GM10266 (cell line): ENCODE measurements at regions not wholly inside any gene's neighbourhood (a gene's known extent, or its start where the extent isn't known, plus 50 kb on each side); places are given as distances from the start of the nearest gene placed in this dataset.

ENCODE experiments used
- DNase-seq: peaks from one replicate; pipeline ENCODE4 v3.0.0; 2012; ENCODE audit errors: extremely low spot score
- TF ChIP-seq, protein P1 (sequence below): IDR thresholded peaks from 2 replicates; pipeline ENCODE4 v1.5.1; 2012; ENCODE audit warnings: mild to moderate bottlenecking, low read depth; ENCODE audit not compliant: control insufficient read depth, insufficient read depth; ENCODE audit errors: missing control alignments

DNA sequence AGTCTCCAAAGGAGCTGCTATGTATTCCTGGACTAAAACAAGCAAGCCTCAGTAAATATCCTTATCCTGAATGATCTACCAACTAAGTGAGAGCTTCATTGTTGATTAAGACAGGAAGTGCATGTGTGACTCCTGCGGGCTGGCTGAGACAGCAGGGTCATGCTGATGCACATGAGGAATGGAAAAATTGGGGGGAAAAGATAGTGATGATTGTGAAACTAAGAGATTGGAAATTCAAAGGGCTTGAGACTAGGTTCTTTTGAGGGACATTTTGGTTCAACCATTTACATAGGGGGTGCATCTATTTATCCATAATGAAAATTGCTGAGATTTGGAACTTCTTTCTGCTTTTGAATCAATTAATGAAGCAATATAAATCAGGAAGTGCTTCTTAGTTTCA is 61.1 kb upstream of the C1QTNF7 start:
- TF ChIP-seq, protein P1, sequence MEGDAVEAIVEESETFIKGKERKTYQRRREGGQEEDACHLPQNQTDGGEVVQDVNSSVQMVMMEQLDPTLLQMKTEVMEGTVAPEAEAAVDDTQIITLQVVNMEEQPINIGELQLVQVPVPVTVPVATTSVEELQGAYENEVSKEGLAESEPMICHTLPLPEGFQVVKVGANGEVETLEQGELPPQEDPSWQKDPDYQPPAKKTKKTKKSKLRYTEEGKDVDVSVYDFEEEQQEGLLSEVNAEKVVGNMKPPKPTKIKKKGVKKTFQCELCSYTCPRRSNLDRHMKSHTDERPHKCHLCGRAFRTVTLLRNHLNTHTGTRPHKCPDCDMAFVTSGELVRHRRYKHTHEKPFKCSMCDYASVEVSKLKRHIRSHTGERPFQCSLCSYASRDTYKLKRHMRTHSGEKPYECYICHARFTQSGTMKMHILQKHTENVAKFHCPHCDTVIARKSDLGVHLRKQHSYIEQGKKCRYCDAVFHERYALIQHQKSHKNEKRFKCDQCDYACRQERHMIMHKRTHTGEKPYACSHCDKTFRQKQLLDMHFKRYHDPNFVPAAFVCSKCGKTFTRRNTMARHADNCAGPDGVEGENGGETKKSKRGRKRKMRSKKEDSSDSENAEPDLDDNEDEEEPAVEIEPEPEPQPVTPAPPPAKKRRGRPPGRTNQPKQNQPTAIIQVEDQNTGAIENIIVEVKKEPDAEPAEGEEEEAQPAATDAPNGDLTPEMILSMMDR, result no peak
- no peak for DNase-seq

DNA sequence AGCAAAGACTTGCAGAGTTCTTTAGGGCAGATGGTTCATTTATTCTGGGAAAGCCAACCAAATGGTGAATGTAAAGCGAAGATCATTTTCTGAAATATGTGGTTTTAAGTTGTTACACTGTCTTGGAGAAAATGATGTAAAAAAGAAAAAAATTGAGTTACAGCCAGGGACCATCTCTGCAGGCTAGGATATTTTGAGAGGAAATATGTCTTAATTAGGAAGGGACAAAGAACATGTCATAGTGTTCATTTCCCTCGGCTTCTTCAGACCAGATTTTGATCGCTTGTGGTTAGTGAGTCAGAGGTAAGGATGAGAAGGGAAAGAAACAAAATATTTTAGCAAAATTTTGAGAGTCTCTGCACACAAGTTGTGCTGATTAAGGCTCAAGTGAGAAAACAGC is 59.0 kb upstream of the C1QTNF7 start:
- TF ChIP-seq, protein P1, result no peak
- no peak for DNase-seq

DNA sequence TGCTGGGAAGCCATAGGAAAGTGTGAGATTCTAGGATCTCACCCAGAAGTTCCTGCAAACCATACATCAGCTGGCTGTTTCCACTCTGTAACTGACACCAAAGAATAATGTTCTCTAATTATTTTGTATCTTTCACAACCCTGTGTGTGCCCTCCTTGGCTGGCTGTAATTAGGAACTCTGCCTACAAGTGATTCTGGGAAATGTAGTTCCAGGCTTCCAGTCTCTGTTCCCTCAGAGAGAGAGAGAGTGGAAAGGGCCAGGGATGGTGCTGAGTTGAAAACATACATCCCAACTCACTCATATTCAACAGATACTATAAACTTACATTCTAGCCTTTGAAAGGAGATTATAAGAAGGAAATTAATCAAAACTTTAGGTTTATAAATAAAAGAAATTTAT is 57.5 kb upstream of the C1QTNF7 start:
- TF ChIP-seq, protein P1, result no peak
- no peak for DNase-seq

DNA sequence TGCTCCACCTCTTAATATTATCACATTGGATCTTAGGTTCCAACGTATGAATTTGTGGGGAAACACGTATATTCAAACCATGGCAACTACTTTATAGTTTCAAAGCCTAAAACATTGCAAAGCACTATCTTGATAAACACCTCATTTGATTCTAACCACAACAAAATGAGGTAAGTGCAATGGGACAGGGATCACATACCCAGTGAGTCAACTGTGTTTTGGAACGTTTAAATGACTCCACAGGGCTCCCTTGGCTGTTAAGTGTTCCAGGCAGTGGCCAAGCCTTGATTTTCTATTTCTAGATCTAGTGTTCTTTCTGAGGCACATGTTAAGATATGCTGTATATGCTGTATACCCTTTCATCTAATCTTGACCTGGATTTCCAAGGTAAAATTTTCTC is 54.5 kb upstream of the C1QTNF7 start:
- TF ChIP-seq, protein P1, result no peak
- DNase-seq, result no peak

DNA sequence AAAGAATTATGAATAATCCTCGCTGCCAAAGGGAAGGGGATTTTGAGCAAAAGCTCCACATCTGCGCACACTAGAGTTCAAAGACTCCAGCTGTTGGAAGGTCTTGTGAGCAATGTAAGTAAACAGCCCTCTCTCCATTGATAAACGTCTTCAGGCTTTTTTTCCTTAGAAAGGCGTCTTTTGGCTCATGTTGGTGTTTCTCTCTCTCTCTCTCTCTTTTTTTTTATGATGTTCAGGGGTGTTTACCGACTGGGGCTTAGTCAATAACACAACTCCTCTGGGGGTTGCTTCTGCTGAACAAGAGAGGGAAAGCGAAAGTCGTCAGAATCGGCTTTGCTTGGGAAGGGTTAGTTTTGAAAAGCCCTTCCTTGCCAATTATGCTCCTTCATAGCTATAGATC is 53.2 kb upstream of the C1QTNF7 start:
- no peak for DNase-seq
- TF ChIP-seq, protein P1, result no peak

DNA sequence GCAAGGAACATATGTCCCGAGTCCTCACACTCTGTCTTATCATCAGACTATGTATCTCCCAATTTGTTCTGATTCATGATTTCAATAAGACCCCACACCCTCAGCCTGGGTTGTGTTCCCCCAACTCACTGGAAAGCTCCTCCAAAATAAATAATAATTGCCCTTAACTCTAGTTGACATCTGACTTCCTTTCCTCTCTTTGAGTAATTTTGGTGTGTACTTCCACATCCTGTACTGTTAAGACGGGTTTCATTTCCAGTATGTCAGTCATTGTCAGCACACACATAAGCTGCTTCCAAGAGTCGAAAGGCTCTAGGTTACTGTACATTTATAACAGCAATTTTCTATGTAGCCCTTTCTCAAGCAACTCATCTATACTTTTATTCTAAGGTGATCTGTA is 52.2 kb upstream of the C1QTNF7 start:
- no peak for DNase-seq
- TF ChIP-seq, protein P1, result no peak

DNA sequence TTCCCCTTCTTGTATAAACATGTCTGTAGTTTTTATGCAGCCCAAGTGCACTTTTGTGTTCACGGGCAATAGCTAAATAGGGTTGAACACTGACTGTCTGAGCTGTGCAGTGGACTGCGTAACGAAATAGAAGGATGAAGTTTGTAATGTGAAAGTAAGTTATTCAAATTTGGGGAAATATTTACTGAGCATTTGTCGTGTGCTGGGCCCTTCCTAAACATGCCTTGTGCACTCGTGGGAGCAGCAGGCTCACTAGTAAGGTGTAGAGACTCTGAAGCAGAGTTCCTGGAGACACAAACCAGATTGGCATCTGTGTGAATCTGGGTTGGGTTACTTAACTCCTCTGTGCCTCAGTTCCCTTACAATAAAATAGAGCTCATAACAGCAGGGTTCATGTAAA is 51.7 kb upstream of the C1QTNF7 start:
- TF ChIP-seq, protein P1, result no peak
- DNase-seq, result no peak
